ENCODE measurements at regions not wholly inside any gene's neighbourhood (a gene's known extent, or its start where the extent isn't known, plus 50 kb on each side); places are given as distances from the start of the nearest gene placed in this dataset.
"Not testable (repeated sequence)": the region's sequence is repeated elsewhere in the genome, so short reads cannot be mapped to it uniquely, and the experiment has no call there.

DNA sequence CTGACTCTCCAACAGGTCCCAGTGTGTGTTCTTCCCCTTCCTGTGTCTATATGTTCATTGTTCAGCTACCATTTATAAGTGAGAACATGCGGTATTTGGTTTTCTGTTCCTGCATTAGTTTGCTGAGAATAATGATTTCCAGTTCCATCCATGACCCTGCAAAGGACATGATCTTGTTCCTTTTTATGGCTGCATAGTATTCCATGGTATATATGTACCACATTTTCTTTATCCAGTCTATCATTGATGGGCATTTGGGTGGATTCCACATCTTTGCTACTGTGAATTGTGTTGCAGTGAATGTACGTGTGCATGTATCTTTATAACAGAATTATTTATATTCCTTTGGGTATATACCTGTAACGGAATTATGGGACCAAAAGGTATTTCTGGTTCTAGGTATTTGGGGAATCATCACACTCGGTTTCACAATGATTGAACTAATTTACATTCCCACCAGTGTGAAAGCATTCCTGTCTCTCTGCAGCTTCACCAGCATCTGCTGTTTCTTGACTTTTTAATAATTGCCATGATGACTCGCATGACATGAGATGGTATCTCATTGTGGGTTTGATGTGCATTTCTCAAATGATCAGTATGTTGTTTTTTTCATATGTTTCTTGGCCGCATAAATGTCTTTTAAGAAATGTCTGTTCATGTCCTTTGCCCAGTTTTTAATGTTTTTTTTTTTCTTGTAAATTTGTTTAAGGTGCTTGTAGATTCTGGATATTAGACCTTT, 60.2 kb downstream of the LSMEM1 start:
- no peak for DNase-seq (ENCODE audit: low read depth)

DNA sequence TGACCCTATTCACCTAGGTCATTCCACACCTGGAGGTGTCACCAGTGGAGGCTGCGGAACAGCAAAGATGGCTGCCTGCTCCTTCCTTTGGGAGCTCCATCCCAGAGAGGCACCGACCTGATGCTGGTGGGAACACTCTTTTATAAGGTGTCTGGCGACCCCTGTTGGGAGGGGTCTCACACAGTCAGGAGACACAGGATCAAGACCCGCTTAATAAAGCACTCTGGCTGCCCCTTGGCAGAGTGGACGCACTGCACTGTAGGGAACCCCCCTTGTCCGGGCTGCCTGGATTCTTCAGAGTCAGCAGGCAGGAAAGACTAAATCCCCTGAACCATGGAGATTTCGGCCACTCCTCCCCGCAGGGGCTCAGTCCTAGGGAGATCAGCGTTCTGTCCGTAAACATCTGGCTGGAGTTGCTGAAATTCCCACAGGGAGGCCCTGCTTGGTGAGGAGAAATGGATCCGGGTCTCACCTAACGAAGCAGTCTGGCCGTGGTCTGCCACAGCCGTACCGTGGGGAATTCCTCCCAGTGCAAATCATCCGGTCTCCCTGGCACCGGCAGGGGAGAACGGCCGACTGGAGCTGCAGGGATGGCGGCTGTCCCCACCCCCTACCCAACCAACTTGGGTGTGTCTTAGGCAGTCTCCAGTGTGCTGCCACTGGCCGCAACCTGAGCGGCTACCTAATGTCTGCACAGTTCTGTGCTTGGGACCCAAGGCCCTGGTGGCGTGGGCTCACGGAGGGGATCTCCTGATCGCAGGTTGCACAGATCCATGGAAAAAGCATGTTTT, 66.1 kb downstream of the LSMEM1 start:
- no peak for DNase-seq (ENCODE audit: low read depth)

DNA sequence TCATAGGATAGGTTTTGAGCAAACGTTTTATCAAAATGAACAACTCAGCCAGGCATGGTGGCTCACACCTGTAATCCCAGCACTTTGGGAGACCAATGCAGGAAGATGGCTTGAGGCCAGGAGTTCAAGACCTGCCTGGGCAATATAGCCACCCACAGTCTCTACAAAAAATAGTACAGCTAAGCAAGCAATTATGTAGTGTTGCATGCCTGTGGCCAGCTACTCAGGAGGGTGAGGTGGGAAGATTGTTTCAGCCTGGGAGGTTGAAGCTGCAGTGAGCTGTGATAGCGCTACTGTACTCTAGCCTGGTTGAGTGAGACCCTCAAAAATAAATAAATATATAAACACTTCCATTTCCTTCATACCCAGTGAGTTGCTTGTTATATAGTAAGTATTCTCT, 67.1 kb downstream of the LSMEM1 start:
- DNase-seq (ENCODE audit: low read depth) = no peak

DNA sequence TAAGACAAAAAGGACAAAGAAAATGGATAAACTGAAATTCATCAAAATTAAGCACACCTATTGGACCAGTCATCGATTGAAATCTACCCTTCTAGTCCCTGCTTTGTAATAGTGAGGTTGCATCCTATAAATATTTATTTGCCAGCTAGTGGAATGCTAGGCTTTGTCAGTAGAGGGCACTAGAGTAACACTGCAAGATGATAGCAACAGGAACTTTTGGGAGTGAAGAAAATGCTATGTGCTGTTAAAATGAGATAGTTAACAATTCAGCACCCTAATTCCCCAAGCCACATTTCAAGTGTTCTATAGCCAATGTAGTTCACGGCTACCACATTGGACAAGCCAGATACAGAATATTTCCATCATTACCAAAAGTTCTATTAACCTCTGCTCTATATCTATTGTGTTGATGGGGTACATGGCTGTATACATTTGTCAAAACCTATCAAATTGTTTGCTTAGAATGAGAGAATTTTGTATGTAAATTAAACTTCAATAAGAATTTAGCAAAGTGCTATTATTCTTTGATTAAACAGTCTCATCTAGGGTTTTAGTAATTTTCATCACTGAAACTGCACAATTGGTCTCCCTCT, 69.8 kb downstream of the LSMEM1 start:
- peak; percentile 41 for DNase-seq (ENCODE audit: low read depth)

DNA sequence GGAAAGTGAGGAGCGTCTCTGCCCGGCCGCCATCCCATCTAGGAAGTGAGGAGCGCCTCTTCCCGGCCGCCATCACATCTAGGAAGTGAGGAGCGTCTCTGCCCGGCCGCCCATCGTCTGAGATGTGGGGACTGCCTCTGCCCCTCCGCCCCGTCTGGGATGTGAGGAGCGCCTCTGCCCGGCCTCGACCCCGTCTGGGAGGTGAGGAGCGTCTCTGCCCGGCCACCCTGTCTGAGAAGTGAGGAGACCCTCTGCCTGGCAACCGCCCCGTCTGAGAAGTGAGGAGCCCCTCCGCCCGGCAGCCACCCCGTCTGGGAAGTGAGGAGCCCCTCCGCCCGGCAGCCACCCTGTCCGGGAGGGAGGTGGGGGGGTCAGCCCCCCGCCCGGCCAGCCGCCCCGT, 70.7 kb downstream of the LSMEM1 start:
- DNase-seq (ENCODE audit: low read depth) = not testable (repeated sequence)

DNA sequence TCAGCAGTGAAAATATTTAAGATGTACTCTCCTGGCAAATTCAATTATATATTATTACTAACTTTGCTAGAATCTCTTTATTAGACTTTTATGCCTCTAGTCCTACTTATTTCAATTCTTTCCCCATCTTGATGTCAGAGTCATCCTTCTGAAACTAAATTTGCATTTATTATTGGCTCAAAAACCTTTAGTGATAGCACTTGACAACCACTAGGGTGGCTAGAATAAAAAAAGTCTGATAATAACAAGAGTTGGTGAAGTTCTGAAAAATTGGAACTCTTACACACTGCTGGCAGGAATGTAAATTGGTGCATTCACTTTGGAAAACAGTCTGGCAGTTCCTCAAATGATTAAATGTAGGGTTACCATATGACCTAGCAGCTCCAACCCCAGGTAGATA, 73.8 kb downstream of the LSMEM1 start:
- DNase-seq (ENCODE audit: low read depth) = no peak

DNA sequence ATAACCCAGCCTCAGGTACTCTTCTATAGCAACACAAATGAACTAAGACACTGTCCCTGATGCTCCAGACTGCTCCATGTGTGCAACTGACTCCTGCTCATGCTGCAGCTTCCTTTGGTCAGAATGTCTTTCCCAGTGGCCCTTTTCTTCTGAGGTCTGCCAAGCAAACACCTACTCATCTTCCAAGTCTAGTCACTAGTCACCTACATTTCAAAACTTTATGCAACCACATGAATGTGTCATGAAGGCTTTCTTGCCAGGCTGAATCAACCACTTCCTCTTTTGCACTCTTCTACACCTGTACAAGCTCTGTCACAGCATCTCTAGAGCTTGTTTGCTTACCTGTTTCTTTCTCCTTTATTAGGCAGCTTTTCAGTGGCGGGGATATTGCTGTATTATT, 75.8 kb downstream of the LSMEM1 start:
- no peak for DNase-seq (ENCODE audit: low read depth)

DNA sequence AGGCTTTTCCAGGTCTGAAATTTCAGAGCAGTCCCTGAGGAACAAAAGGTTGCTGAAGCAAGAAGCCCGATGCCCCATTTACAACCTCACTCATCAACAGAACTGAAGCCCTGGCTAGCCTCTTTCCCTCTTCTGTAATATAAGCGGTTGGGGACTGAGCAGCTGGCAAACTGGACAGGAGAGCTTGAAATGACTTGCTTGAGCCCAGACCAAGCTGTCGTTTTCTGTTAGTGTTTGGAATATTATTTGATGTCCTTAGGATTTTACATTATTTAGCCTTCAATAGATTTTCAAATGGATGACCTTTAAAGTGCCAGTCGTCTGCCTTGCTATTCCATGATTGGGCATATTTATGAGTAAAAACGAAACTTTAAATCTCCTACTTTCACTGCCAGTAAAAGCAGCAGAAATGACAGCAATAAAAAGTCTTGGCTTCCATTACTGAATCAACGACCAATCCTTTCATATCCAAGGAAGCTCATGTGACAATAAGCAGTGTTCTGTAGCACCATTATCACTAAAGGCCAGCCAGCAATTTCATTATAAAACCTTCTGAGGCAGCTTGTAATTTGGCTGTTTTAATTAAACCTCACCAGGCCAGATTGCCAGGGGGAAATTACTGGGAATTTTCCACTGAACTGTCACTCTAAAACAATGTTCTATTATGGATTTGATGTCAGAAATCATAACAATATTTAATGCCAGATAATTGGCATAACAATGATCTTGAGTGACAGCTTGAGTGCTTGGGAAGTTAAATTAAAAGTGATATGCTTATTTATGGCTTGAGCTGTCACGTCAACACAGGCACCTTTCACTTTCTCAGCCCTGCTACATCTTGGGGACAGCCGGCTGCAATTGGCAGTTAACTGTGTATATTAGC, 85.9 kb downstream of the LSMEM1 start:
- no peak for DNase-seq (ENCODE audit: low read depth)

DNA sequence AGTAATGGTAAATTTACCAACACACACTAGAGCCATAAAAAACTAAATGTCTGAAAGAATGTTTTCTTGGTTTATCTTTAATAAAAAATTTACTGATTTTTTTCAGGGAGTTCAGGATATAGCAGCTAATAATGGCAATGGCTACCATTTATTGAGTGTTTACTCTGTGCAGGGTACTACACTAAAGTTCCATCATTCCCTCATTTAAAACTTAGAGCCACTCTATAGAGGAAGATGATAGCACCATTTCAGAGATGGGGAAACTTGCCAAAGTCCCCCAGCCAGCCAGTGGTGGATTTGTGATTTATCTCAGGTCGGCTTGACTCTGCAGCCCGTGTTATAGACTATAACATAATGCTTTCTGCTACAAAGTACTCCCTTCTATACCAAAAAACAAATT, 86.6 kb downstream of the LSMEM1 start:
- no peak for DNase-seq (ENCODE audit: low read depth)

DNA sequence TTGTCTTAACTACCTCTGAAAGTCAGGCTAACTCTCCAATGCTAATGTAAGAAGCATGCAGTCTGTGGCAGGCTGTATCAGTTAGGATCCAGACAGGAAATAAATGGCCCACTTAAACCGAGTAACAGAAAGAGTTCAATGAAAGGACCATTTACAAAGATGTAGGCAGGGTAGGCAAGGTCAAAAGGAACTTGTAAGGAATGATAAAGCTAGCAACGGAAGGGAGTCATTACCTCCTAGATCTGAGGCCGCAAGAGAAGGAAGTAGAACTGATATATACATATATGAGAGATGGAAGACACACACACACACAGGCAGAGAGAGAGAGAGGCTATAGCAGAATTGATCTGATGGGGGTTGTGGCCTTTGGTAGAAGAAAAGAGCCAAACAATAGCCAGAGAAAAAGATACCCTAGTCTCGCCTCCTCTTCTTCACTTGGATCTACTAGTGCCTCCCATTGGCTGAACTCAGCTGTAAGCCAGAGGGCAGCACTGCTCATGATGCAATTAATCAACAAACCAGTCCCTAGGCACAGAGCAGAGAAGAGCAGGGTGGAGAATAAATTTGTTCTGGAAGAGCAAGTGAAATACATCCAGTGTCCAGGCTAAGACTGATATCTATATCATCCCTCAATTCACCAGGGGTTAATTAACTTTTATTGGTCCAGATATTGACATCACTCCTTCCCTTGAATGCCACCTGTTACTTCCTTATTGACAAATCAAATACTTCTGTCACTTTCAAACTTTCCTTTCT, 91.2 kb downstream of the LSMEM1 start:
- no peak for DNase-seq (ENCODE audit: low read depth)

DNA sequence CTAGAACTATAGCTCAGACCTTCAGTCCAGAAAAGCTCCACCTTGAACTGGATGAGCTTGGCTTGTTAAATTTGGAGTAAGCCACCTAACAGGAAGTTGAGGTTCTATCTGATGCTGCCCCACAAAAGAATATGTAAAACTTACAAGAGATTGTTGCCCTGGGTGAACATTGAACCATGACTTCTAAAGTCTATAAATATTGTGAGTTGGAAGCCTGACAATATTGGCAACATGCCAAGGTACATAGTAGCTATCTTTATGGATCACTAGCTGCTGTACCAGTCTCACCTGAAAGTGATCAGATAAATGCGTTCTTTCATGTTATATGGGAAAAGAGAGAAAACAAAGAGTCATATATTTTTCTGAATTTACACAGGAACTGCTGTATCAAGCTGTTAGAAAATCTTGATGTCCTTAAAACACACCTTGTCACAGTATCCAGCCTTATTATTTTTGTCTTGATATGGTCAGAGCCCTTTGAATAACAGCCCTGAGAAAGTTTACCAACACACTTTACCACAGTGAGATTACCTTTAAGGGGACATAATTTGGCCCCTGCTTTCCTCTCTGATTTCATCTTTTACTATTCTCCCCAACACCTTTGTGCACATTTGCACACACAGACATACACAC, 92.0 kb downstream of the LSMEM1 start:
- no peak for DNase-seq (ENCODE audit: low read depth)

DNA sequence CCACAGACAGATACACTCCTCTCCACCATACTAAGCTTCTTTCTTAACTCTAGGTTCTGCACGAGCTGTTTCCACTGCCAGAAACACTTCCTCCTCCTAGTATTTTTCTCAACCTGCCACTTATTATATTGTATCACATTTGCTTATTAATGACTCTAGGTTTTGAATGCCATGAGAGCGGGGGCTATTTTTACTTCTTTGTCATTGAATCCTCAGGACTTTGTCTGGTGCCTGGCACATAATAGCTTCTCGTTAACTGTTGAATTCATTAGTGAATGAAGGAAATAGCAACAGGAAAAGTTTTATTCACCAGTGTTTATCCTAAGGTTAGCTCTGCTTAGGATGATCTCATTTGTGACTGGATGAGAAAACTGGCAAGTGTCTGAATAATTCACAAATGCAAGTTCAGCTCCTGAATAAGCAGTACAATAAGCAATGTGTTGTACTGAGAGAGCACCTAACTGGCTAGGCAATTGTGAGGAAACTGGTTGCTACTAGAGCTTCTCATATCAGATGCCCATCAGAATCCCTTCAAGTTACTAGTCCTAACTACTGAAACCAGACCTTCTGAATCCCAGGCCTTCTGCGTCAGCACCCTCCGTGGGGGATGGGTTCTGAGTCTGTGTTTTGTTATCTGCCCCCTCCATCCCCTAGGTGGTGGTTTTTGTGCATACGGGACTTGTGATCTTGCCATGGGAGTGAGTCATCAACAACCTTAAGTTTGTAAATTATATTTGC, 92.7 kb downstream of the LSMEM1 start:
- DNase-seq (ENCODE audit: low read depth) = no peak

DNA sequence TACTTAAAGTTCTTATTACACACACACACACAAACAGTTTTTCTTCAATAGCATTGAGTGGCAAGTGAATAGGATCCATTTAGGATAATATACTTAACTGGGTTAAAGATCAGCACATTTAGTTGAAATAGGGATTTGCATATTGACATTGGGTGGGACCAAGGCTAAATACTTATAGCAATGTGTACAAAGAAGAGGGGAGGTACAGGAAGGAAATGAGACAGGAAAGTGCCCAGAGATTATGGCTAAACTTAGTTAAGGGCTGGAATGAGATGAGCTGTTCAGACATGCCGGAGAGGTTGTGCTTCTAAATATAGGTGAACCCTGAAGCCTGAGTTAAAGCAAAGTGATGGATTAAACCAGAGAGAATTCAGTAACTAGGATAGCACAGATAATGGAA, 95.1 kb downstream of the LSMEM1 start:
- DNase-seq (ENCODE audit: low read depth) = no peak

DNA sequence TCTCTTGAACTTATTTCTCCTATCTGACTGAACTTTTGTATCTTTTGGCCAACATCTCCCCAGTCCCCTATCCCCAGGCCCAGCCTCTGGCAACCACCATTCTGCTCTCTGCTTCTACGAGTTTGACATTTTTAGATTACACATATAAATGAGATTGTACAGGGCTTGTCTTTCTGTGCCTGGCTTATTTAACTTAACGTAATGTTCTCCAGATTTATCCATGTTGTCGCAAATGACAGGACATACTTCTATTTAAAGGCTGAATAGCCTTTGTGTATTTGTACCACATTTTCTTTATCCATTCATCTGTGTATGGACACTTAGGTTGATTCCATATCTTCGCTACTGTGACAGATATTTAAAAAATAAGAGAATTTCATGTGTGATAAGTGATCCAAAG, 98.6 kb downstream of the LSMEM1 start:
- DNase-seq (ENCODE audit: low read depth) = no peak

DNA sequence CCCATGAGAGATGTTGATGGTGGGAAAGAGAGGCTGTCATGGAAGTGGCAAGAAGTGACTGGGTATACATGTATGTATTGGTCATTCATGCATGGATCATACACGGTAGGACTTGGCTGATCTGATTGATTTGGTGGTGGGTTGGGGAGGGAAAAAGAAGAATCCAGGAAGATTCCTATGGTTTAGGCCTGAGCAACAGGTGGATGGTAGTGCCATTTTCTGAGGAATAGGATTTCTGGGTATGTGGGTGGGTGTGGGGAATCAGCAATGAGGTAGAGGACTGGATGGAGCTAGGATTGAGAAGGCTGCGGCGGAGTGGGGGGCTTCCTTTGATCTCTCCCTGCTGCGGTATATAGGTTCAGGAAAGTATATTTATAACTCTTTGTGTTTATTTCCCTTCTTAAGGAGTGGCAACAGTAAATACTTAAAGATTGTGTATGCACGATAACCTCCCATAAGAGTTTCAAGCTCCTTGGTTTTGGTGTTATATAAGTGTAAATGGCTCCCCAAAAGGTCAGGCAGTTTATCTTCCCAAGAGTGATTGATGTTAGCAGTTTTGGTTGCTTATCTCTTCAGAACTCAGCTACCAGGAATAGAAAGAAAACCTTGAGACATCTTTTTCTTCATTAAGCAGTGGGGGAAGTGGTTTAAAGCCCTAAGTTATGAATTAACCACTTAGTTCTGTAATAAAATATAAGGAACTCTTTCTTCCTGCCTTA, 100.1 kb downstream of the LSMEM1 start:
- DNase-seq (ENCODE audit: low read depth) = no peak

DNA sequence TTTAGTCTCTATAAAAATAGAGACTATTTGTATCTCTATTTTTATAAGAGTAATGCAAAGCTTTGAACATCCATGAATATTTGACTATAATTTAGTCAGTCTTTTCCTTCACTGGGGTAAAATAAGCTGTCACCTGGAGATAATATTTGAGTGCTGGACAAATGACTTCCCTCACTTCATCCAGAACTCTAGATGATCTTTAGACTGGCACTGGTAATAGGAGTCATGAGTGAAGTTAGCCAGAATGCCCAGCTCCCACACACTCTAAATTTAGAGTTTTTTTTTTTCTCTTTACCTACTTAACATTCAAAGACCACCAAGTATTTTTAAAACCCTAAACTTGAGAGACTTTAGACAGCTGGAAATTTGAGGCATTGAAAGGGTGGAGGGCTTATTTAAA, 100.7 kb downstream of the LSMEM1 start:
- no peak for DNase-seq (ENCODE audit: low read depth)

DNA sequence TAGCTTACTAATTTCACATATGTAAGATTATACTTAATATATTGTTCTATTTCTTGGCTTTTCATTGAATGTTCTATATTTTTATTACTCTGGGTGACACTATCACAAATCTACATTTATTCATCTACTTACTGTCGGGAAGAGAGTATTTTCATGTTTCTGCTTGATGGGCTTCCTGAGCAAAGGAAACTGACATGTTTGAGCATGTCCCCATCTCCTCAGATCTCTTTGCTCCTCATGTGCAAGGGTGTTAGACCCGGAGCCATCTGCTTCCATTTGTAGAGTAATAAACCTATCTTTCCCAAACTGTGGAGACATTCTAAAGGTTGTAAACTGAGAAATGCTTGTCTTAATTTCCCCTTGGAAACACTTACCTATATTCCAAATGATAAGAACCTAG, 103.5 kb downstream of the LSMEM1 start:
- DNase-seq (ENCODE audit: low read depth) = no peak

DNA sequence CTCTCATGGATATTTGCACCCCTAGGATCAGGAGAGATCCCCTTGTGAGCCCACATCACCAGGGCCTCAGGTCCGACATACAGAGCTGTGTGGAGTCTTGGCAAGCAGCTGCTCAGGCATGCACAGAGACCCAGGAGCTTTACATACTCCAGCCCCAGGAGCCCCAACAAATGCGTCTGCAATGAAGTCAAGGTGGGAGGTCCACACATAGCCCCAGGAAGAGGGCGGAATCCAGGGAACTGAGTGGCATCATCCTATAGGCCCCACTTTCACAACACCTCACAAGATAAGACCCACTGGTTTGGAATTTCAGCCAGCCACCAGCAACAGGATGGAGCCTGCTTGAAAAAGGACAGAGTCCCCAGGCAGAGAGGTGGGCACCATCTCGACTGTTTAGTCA, 106.7 kb downstream of the LSMEM1 start:
- DNase-seq (ENCODE audit: low read depth) = no peak

DNA sequence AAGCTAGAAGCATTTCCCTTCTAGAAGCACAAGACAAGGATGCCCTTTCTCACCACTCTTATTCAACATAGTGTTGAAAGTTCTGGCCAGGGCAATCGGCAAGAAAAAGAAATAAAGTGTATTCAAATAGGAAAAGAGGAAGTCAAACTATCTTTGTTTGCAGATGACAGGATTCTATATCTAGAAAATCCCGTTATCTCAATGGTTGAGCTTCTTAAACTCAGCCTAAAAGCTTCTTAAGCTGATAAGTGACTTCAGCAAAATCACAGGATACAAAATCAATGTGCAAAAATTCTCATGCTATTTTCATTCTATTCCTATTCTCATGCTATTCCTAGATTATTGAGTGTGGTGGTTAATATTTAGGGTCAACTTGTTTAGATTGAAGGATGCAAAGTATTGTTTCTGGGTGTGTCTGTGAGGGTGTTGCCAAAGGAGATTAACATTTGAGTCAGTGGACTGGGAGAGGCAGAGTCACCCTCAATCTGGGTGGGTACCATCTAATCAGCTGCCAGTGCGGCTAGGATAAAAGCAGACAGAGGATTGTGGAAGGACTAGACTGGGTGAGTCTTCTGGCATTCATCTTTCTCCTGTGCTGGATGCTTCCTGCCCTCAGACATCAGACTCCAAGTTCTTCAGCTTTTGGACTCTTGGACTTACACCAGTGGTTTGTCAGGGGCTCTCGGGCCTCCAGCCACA, 111.9 kb downstream of the LSMEM1 start:
- not testable (repeated sequence) for DNase-seq (ENCODE audit: low read depth)
